ENCODE measurements at regions not wholly inside any gene's neighbourhood (a gene's known extent, or its start where the extent isn't known, plus 50 kb on each side); places are given as distances from the start of the nearest gene placed in this dataset.

DNA sequence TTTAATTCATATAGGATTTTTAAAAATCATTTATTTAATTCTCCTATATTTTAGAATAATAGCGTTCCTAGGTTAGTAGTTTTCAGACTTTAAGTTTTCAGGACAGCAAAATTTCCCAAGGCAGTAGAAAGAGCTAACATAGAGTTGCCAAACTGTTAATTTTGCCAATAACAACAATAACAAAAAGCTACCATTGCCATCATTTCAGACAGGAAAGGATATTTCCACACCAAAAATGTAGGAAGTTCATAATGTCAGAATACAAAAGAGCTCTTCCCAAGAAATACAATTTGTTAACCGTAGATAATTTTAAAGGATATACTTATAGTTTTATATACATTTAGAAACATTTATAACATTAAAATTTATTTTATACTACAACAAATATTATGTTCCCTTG, 81.4 kb upstream of the EEA1 start:
- no peak overlapping the region for H2AFZ ChIP-seq
- no peak overlapping the region for H3K4me3 ChIP-seq
- TF ChIP-seq POLR2AphosphoS5 (IDR thresholded peaks at IDR 0.05; ENCODE audit: low read depth) (no peak), JUNB (IDR thresholded peaks at IDR 0.05; ENCODE audit: unreplicated experiment) (no peak), EZH2phosphoT487 (IDR thresholded peaks at IDR 0.05; ENCODE audit: unreplicated experiment) (no peak), STAT1 (IDR thresholded peaks at IDR 0.05; ENCODE audit: unreplicated experiment) (no peak), NANOG (IDR thresholded peaks at IDR 0.05; ENCODE audit: borderline replicate concordance) (no peak), ZNF114 (CRISPR knock-in tag; IDR thresholded peaks at IDR 0.05) (no peak), EZH2 (IDR thresholded peaks at IDR 0.05; ENCODE audit: low read depth, unreplicated experiment) (no peak), ZNF331 (CRISPR knock-in tag; IDR thresholded peaks at IDR 0.05; ENCODE audit: low read depth) (no peak), CTCF (conservative IDR thresholded peaks at IDR 0.05; ENCODE audit: low read depth in 2 of 2) (no peak), CREB1 (CRISPR knock-in tag; IDR thresholded peaks at IDR 0.05; ENCODE audit: low read depth) (no peak)
- TF ChIP-seq, protein P1, sequence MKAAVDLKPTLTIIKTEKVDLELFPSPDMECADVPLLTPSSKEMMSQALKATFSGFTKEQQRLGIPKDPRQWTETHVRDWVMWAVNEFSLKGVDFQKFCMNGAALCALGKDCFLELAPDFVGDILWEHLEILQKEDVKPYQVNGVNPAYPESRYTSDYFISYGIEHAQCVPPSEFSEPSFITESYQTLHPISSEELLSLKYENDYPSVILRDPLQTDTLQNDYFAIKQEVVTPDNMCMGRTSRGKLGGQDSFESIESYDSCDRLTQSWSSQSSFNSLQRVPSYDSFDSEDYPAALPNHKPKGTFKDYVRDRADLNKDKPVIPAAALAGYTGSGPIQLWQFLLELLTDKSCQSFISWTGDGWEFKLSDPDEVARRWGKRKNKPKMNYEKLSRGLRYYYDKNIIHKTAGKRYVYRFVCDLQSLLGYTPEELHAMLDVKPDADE (IDR thresholded peaks at IDR 0.05): no peak
- TF ChIP-seq, protein P2, sequence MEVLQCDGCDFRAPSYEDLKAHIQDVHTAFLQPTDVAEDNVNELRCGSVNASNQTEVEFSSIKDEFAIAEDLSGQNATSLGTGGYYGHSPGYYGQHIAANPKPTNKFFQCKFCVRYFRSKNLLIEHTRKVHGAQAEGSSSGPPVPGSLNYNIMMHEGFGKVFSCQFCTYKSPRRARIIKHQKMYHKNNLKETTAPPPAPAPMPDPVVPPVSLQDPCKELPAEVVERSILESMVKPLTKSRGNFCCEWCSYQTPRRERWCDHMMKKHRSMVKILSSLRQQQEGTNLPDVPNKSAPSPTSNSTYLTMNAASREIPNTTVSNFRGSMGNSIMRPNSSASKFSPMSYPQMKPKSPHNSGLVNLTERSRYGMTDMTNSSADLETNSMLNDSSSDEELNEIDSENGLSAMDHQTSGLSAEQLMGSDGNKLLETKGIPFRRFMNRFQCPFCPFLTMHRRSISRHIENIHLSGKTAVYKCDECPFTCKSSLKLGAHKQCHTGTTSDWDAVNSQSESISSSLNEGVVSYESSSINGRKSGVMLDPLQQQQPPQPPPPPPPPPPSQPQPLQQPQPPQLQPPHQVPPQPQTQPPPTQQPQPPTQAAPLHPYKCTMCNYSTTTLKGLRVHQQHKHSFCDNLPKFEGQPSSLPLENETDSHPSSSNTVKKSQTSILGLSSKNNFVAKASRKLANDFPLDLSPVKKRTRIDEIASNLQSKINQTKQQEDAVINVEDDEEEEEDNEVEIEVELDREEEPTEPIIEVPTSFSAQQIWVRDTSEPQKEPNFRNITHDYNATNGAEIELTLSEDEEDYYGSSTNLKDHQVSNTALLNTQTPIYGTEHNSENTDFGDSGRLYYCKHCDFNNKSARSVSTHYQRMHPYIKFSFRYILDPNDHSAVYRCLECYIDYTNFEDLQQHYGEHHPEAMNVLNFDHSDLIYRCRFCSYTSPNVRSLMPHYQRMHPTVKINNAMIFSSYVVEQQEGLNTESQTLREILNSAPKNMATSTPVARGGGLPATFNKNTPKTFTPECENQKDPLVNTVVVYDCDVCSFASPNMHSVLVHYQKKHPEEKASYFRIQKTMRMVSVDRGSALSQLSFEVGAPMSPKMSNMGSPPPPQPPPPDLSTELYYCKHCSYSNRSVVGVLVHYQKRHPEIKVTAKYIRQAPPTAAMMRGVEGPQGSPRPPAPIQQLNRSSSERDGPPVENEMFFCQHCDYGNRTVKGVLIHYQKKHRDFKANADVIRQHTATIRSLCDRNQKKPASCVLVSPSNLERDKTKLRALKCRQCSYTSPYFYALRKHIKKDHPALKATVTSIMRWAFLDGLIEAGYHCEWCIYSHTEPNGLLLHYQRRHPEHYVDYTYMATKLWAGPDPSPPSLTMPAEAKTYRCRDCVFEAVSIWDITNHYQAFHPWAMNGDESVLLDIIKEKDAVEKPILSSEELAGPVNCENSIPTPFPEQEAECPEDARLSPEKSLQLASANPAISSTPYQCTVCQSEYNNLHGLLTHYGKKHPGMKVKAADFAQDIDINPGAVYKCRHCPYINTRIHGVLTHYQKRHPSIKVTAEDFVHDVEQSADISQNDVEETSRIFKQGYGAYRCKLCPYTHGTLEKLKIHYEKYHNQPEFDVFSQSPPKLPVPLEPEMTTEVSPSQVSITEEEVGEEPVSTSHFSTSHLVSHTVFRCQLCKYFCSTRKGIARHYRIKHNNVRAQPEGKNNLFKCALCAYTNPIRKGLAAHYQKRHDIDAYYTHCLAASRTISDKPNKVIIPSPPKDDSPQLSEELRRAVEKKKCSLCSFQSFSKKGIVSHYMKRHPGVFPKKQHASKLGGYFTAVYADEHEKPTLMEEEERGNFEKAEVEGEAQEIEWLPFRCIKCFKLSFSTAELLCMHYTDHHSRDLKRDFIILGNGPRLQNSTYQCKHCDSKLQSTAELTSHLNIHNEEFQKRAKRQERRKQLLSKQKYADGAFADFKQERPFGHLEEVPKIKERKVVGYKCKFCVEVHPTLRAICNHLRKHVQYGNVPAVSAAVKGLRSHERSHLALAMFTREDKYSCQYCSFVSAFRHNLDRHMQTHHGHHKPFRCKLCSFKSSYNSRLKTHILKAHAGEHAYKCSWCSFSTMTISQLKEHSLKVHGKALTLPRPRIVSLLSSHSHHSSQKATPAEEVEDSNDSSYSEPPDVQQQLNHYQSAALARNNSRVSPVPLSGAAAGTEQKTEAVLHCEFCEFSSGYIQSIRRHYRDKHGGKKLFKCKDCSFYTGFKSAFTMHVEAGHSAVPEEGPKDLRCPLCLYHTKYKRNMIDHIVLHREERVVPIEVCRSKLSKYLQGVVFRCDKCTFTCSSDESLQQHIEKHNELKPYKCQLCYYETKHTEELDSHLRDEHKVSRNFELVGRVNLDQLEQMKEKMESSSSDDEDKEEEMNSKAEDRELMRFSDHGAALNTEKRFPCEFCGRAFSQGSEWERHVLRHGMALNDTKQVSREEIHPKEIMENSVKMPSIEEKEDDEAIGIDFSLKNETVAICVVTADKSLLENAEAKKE (CRISPR knock-in tag; IDR thresholded peaks at IDR 0.05): no peak
- TF ChIP-seq, protein P3, sequence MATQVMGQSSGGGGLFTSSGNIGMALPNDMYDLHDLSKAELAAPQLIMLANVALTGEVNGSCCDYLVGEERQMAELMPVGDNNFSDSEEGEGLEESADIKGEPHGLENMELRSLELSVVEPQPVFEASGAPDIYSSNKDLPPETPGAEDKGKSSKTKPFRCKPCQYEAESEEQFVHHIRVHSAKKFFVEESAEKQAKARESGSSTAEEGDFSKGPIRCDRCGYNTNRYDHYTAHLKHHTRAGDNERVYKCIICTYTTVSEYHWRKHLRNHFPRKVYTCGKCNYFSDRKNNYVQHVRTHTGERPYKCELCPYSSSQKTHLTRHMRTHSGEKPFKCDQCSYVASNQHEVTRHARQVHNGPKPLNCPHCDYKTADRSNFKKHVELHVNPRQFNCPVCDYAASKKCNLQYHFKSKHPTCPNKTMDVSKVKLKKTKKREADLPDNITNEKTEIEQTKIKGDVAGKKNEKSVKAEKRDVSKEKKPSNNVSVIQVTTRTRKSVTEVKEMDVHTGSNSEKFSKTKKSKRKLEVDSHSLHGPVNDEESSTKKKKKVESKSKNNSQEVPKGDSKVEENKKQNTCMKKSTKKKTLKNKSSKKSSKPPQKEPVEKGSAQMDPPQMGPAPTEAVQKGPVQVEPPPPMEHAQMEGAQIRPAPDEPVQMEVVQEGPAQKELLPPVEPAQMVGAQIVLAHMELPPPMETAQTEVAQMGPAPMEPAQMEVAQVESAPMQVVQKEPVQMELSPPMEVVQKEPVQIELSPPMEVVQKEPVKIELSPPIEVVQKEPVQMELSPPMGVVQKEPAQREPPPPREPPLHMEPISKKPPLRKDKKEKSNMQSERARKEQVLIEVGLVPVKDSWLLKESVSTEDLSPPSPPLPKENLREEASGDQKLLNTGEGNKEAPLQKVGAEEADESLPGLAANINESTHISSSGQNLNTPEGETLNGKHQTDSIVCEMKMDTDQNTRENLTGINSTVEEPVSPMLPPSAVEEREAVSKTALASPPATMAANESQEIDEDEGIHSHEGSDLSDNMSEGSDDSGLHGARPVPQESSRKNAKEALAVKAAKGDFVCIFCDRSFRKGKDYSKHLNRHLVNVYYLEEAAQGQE (IDR thresholded peaks at IDR 0.05; ENCODE audit: unreplicated experiment): no peak
- H3K4me1 ChIP-seq (ENCODE audit: insufficient read depth): peaks cover 7% of the 10 kb centered on the region; the same call in 1 of the 2 replicates
- Mint-ChIP-seq H3K36me3 (ENCODE audit: low read depth) (no peaks in the 10 kb centered on the region), H3K9me3 (no peaks in the 10 kb centered on the region), H3K4me3 (no peak overlapping the region), H3K4me1 (peaks cover 19% of the 10 kb centered on the region; the same call in 2 of the 3 replicates), H3K27ac (no peak overlapping the region), H3K27me3 (ENCODE audit: insufficient read depth, low read depth, poor library complexity) (peaks cover 14% of the 10 kb centered on the region)
- H3F3A ChIP-seq (replicated peaks; ENCODE audit: low read depth): no peaks in the 10 kb centered on the region
- no peak overlapping the region for H3K4me2 ChIP-seq
- H3K27me3 ChIP-seq (ENCODE audit: insufficient read depth): no peaks in the 10 kb centered on the region
- no peak for DNase-seq (ENCODE audit: low spot score)
- H3K9me2 ChIP-seq (ENCODE audit: insufficient read depth): no peaks in the 10 kb centered on the region
- no peaks in the 10 kb centered on the region for H3K79me2 ChIP-seq (replicated peaks; ENCODE audit: insufficient read depth)
- no peak overlapping the region for H3K27ac ChIP-seq (ENCODE audit: low read depth)
- ATAC-seq: no peak
- no peaks in the 10 kb centered on the region for H4K20me1 ChIP-seq (replicated peaks; ENCODE audit: insufficient read depth)
- H3K36me3 ChIP-seq (ENCODE audit: insufficient read depth): no peaks in the 10 kb centered on the region
